ENCODE measurements at regions not wholly inside any gene's neighbourhood (a gene's known extent, or its start where the extent isn't known, plus 50 kb on each side); places are given as distances from the start of the nearest gene placed in this dataset.

- no peaks in the 10 kb centered on the region for H3K36me3 ChIP-seq
- H3K9me3 ChIP-seq (replicated peaks in 1 of 11), result no peaks in the 10 kb centered on the region
- H4K20me1 ChIP-seq, result no peaks in the 10 kb centered on the region
- H3K9ac ChIP-seq, result no peak overlapping the region
- no peak for TF ChIP-seq Cebpa-rat (IDR thresholded peaks at IDR 0.05)
- H3K4me1 ChIP-seq, result no peaks in the 10 kb centered on the region; a peak in 1 of 20 replicates
- H3K27ac ChIP-seq, result no peak overlapping the region
- H3K4me2 ChIP-seq, result no peak overlapping the region
- H3K4me3 ChIP-seq, result no peak overlapping the region
- H3K27me3 ChIP-seq, result no peaks in the 10 kb centered on the region
These were observed 100.2 kb downstream of the BBS10 start for GRCh38 chr12:76247992-76248391.

GRCh38 chr12:76247026-76247646 is 101.1 kb downstream of the BBS10 start:
- Histone ChIP-seq H3K27ac (no peak overlapping the region), H3K4me2 (no peak overlapping the region), H3K27me3 (no peaks in the 10 kb centered on the region), H3K4me1 (no peaks in the 10 kb centered on the region; a peak in 1 of 20 replicates), H3K9me3 (replicated peaks in 1 of 11) (no peaks in the 10 kb centered on the region), H4K20me1 (no peaks in the 10 kb centered on the region), H3K4me3 (no peak overlapping the region), H3K9ac (no peak overlapping the region), H3K36me3 (no peaks in the 10 kb centered on the region)
- no peak for TF ChIP-seq Cebpa-rat (IDR thresholded peaks at IDR 0.05)

DNA sequence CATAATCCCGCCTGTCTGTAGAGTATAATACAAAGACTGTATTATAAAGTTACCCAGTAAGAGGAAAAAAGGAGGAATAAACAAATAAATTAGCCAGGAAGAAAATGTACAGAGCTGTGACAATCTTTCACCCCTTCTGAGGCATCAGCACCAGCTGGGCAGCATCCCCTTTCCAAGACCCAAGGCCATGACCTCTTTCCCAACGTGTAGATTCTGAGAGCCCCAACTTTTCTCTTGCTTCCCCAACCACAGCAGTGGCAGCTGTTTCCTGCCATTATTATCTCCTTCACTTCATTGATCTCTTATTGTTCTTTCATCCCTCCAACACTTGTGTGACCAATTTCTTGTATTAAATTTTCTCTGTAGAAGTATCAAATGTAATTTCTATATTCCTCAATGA is 101.6 kb downstream of the BBS10 start:
- H3K27me3 ChIP-seq, result no peaks in the 10 kb centered on the region
- no peak overlapping the region for H3K4me2 ChIP-seq
- H3K9me3 ChIP-seq (replicated peaks in 1 of 11), result no peaks in the 10 kb centered on the region
- no peak for TF ChIP-seq Cebpa-rat (IDR thresholded peaks at IDR 0.05)
- no peak overlapping the region for H3K27ac ChIP-seq
- H3K4me3 ChIP-seq, result no peak overlapping the region
- no peaks in the 10 kb centered on the region for H3K36me3 ChIP-seq
- H4K20me1 ChIP-seq, result no peaks in the 10 kb centered on the region
- no peaks in the 10 kb centered on the region; a peak in 1 of 20 replicates for H3K4me1 ChIP-seq
- H3K9ac ChIP-seq, result no peak overlapping the region

DNA sequence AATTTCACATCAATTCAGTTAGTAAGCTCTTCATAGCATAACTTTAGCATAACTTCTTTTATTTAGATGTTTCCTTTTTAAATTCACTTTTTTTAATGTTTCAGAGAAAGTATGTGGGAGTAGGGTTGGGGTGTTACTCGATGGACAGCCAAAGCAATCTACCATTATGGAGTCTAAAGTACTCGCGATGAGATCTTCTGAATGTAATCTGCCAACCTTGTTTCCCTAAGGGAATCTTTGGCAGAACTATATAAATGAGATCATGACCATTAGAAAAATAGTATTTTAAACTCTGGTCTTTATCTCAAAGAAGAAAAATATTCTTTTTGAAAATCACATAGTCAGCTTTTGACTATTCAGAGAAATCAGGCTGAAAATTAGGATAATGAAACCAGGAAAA is 103.9 kb downstream of the BBS10 start:
- Histone ChIP-seq H3K4me1 (no peaks in the 10 kb centered on the region; a peak in 1 of 20 replicates), H3K27me3 (no peaks in the 10 kb centered on the region), H3K36me3 (no peaks in the 10 kb centered on the region), H3K9me3 (replicated peaks in 1 of 11) (no peaks in the 10 kb centered on the region), H3K9ac (no peak overlapping the region), H4K20me1 (no peaks in the 10 kb centered on the region), H3K4me2 (no peak overlapping the region), H3K27ac (no peak overlapping the region), H3K4me3 (no peak overlapping the region)
- TF ChIP-seq Cebpa-rat (IDR thresholded peaks at IDR 0.05), result no peak

DNA sequence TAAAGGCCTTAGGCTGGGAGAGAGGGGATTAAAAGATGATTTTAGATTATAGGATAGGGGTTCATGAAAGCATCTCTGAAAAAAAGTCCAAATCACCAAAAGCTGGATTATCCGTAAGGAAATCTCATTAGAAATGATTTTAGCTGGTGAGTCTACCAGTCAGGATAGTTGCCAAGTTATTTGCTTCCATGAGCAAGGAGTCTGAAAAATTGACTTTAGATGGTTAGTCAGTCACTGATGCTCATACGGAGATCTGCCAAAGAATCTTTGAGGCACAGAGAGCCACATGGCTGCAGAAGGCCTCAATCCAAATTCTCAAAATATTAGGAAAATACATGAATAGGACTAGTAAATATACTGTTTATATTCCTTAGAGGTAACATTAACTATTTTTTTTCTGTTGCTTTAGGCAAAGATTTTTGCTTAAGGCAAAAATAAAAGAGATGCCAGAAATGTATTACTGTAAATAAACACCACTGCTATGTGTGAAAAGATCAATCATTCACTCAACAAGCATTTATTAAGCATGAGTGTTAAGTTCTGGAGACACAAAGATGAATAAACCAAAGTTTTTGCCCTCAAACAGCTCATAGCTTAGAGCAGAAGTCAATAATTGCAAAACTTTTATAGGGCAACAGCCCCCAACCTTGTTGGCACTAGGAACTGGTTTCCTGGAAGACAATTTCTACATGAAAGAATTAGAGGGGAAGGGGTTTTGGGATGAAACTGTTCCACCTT is 105.2 kb downstream of the BBS10 start:
- no peaks in the 10 kb centered on the region for H4K20me1 ChIP-seq
- no peak overlapping the region for H3K27ac ChIP-seq
- no peak for TF ChIP-seq Cebpa-rat (IDR thresholded peaks at IDR 0.05)
- no peak overlapping the region for H3K4me2 ChIP-seq
- H3K9ac ChIP-seq, result no peak overlapping the region
- no peaks in the 10 kb centered on the region; a peak in 1 of 20 replicates for H3K4me1 ChIP-seq
- no peaks in the 10 kb centered on the region for H3K9me3 ChIP-seq (replicated peaks in 1 of 11)
- no peak overlapping the region for H3K4me3 ChIP-seq
- no peaks in the 10 kb centered on the region for H3K27me3 ChIP-seq
- H3K36me3 ChIP-seq, result no peaks in the 10 kb centered on the region

DNA sequence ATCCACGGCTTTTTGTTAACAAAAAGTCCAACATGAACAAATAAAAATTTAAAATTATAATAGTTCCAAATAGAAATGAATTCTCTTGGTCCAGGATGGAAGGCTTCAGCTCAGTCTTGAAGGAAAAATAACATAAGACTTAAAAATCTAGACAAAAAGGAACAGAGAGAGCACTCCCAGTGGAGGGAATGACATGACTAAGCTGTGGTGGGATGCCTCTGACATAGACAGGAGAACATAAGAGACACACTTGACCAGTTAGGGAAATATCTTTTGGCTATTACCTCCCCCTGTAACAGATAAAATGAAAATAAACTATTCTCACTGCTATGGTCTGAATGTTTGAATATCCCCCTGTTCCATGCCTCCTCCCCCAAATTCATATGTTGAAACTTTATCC is 106.8 kb downstream of the BBS10 start:
- H3K9me3 ChIP-seq (replicated peaks in 1 of 11), result no peaks in the 10 kb centered on the region
- no peaks in the 10 kb centered on the region for H3K36me3 ChIP-seq
- TF ChIP-seq Cebpa-rat (IDR thresholded peaks at IDR 0.05), result no peak
- H3K9ac ChIP-seq, result no peak overlapping the region
- H3K27ac ChIP-seq, result no peak overlapping the region
- H3K4me3 ChIP-seq, result no peak overlapping the region
- H3K4me2 ChIP-seq, result no peak overlapping the region
- H3K27me3 ChIP-seq, result no peaks in the 10 kb centered on the region
- H4K20me1 ChIP-seq, result no peaks in the 10 kb centered on the region
- H3K4me1 ChIP-seq, result no peaks in the 10 kb centered on the region

- no peak for TF ChIP-seq Cebpa-rat (IDR thresholded peaks at IDR 0.05)
- Histone ChIP-seq H3K36me3 (no peaks in the 10 kb centered on the region), H4K20me1 (no peaks in the 10 kb centered on the region), H3K9me3 (replicated peaks in 1 of 11) (no peaks in the 10 kb centered on the region), H3K4me2 (no peak overlapping the region), H3K27me3 (no peaks in the 10 kb centered on the region), H3K9ac (no peak overlapping the region), H3K4me1 (no peaks in the 10 kb centered on the region), H3K27ac (no peak overlapping the region), H3K4me3 (no peak overlapping the region)
These were observed 107.9 kb downstream of the BBS10 start for GRCh38 chr12:76240281-76240680.

- Histone ChIP-seq H3K4me2 (no peak overlapping the region), H3K27me3 (no peaks in the 10 kb centered on the region), H3K4me1 (no peaks in the 10 kb centered on the region), H3K9ac (no peak overlapping the region), H3K9me3 (replicated peaks in 1 of 11) (no peaks in the 10 kb centered on the region), H3K4me3 (no peak overlapping the region), H3K36me3 (no peaks in the 10 kb centered on the region), H3K27ac (no peak overlapping the region), H4K20me1 (no peaks in the 10 kb centered on the region)
- no peak for TF ChIP-seq Cebpa-rat (IDR thresholded peaks at IDR 0.05)
These were observed 109.5 kb downstream of the BBS10 start for GRCh38 chr12:76238688-76239087.

DNA sequence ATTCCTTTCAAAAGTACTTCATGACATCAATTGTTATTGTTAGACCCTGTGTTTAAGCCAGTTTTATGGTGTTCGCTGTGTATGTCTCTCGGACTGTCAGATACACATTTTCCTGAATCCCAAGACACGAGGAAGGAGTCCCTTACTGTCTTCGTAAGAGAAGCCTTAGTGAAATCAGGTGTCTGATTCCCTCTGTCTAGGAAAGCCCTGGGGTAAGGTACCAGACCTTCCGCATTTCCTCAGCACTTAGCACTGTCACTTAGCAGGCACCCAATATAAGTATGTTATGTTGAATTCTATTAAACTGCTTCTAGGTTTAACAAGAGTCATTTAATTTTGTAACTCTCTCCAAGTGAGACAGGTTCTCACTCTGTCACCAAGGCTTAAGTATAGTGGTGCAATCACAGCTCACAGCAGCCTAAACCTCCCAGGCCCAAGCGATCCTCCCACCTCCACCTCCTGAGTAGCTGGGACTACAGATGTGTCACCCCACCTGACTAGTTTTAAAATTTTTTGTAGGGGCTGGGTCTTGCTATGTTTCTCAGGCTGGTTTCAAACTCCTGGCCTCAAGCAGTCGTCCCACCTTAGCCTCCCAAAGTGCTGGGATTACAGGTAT is 111.0 kb downstream of the BBS10 start:
- no peaks in the 10 kb centered on the region for H3K27me3 ChIP-seq
- H3K4me2 ChIP-seq, result no peak overlapping the region
- H3K9ac ChIP-seq, result no peak overlapping the region
- no peak for TF ChIP-seq Cebpa-rat (IDR thresholded peaks at IDR 0.05)
- H3K4me1 ChIP-seq, result no peaks in the 10 kb centered on the region
- no peak overlapping the region for H3K27ac ChIP-seq
- peaks cover 0 to 2% (median 0%) of the 10 kb centered on the region in 11 experiments; a peak in 2 of 22 replicates for H3K9me3 ChIP-seq (replicated peaks in 1 of 11)
- no peaks in the 10 kb centered on the region for H3K36me3 ChIP-seq
- H3K4me3 ChIP-seq, result no peak overlapping the region
- no peaks in the 10 kb centered on the region for H4K20me1 ChIP-seq

DNA sequence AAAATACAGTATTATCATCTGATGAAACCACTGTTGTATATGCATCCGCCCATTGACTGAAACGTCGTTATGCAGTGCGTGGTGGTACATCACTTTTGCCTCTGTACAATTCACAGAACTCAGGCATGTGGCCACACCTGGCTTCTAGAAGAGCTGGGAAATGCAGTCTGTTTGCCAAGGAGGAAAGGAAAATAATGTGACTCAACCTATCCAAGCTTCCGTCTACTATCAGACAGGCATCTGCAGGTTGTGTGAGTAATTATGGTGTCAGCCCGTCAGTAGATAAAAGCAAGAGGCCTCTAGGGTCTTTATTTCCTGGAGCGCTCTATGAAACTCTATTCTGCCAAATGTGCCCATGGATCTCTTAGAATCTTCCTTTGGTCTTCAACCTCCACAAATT is 111.6 kb downstream of the BBS10 start:
- H4K20me1 ChIP-seq, result no peaks in the 10 kb centered on the region
- H3K4me3 ChIP-seq, result no peak overlapping the region
- H3K4me2 ChIP-seq, result no peak overlapping the region
- TF ChIP-seq Cebpa-rat (IDR thresholded peaks at IDR 0.05), result no peak
- no peaks in the 10 kb centered on the region for H3K36me3 ChIP-seq
- H3K9me3 ChIP-seq (replicated peaks in 1 of 11), result peaks cover 0 to 7% (median 0%) of the 10 kb centered on the region in 11 experiments; a peak in 3 of 22 replicates
- no peak overlapping the region for H3K27ac ChIP-seq
- no peaks in the 10 kb centered on the region for H3K4me1 ChIP-seq
- no peaks in the 10 kb centered on the region for H3K27me3 ChIP-seq
- no peak overlapping the region for H3K9ac ChIP-seq
